ENCODE measurements at regions not wholly inside any gene's neighbourhood (a gene's known extent, or its start where the extent isn't known, plus 50 kb on each side); places are given as distances from the start of the nearest gene placed in this dataset.

- Histone ChIP-seq H3K27me3 (peaks cover 0 to 8% (median 0%) of the 10 kb centered on the region in 9 donors), H3K9me3 (no peaks in the 10 kb centered on the region), H3K4me1 (peaks cover 0 to 4% (median 0%) of the 10 kb centered on the region in 12 donors), H3K36me3 (no peaks in the 10 kb centered on the region), H3K27ac (no peak overlapping the region), H3K4me3 (no peak overlapping the region)
- no peak for TF ChIP-seq CTCF (IDR thresholded peaks at IDR 0.05)
- TF ChIP-seq POLR2A (IDR thresholded peaks at IDR 0.05): no peak
- no peak for DNase-seq
- WGBS, 4 donors: 86 to 89% (median 88%) methylated on average over 11 of the region's 11 CpGs
- ATAC-seq: no peak
- intact Hi-C loops (cut with DNase I): loop anchor here (2.0 to 10.0 kb wide), 6 partner anchors 103 to 671 kb away; partner anchors contain the start of genes ESS2 (in 3 of the 10) and CLDN5 (in 1 of the 10)
Measured at GRCh38 chr22:19628038-19628776, 86.1 kb upstream of the SEPTIN5 start.

GRCh38 chr22:19629331-19629719 lies 85.0 kb upstream of the SEPTIN5 start:
- TF ChIP-seq CTCF (IDR thresholded peaks at IDR 0.05) (no peak), POLR2A (IDR thresholded peaks at IDR 0.05) (no peak)
- WGBS, 4 donors: 59 to 79% (median 73%) methylated on average over 12 of the region's 12 CpGs
- Histone ChIP-seq H3K36me3 (no peaks in the 10 kb centered on the region), H3K4me3 (no peak overlapping the region), H3K27me3 (peaks cover 0 to 8% (median 0%) of the 10 kb centered on the region in 9 donors), H3K4me1 (peaks cover 0 to 4% (median 0%) of the 10 kb centered on the region in 12 donors), H3K9me3 (no peaks in the 10 kb centered on the region), H3K27ac (no peak overlapping the region)
- DNase-seq (no peak), ATAC-seq (no peak)
- intact Hi-C loops (cut with DNase I): loop anchor here (2.0 to 10.0 kb wide), 6 partner anchors 105 to 672 kb away; partner anchors contain the start of genes ESS2 (in 3 of the 10) and CLDN5 (in 1 of the 10)

- H3K4me3 ChIP-seq: no peak overlapping the region
- ATAC-seq: peak; percentile 82 to 93 (median 86)
- DNase-seq: peak; percentile 75 to 89 (median 78)
- H3K27me3 ChIP-seq: peaks cover 0 to 8% (median 0%) of the 10 kb centered on the region in 9 donors
- H3K4me1 ChIP-seq: peaks cover 0 to 4% (median 0%) of the 10 kb centered on the region in 12 donors
- TF ChIP-seq POLR2A (IDR thresholded peaks at IDR 0.05) (no peak), CTCF (IDR thresholded peaks at IDR 0.05) (peak; percentile 82 to 99 (median 91))
- H3K36me3 ChIP-seq: no peaks in the 10 kb centered on the region
- intact Hi-C loops (cut with DNase I): loop anchor here (1.0 to 10.0 kb wide), 16 partner anchors 84 to 676 kb away; partner anchors contain the start of genes ESS2 (in 7 of the 10), SEPTIN5 (in 5 of the 10), CLDN5 (in 1 of the 10) and CLTCL1 (in 1 of the 10)
- WGBS, 4 donors: 12 to 20% (median 17%) methylated on average over 13 of the region's 13 CpGs
- no peaks in the 10 kb centered on the region for H3K9me3 ChIP-seq
- no peak overlapping the region for H3K27ac ChIP-seq
Measured at GRCh38 chr22:19629720-19630419, 84.4 kb upstream of the SEPTIN5 start.

- intact Hi-C loops (cut with DNase I): loop anchor here in 9 of 10 donors (1.0 to 10.0 kb wide), 13 partner anchors 84 to 676 kb away; partner anchors contain the start of genes SEPTIN5 (in 5 of the 9), ESS2 (in 4 of the 9) and CLTCL1 (in 1 of the 9)
- 83 to 89% (median 85%) methylated on average over 5 of the region's 5 CpGs for WGBS, 4 donors
- no peaks in the 10 kb centered on the region for H3K9me3 ChIP-seq
- DNase-seq (no peak), ATAC-seq (no peak)
- no peaks in the 10 kb centered on the region for H3K36me3 ChIP-seq
- H3K27me3 ChIP-seq: peaks cover 0 to 8% (median 0%) of the 10 kb centered on the region in 9 donors
- TF ChIP-seq POLR2A (IDR thresholded peaks at IDR 0.05): no peak
- peaks cover 0 to 4% (median 0%) of the 10 kb centered on the region in 12 donors for H3K4me1 ChIP-seq
- H3K4me3 ChIP-seq: no peak overlapping the region
- no peak overlapping the region for H3K27ac ChIP-seq
Measured at GRCh38 chr22:19630614-19631013, 83.7 kb upstream of the SEPTIN5 start.
